DMS114 treated with DMSO at 0.1 percent for 48 hours (cell line): ENCODE measurements at regions not wholly inside any gene's neighbourhood (a gene's known extent, or its start where the extent isn't known, plus 50 kb on each side); places are given as distances from the start of the nearest gene placed in this dataset.

Experiments
- DNase-seq: peaks from one replicate; lab custom pipeline; 2025; ENCODE audit not compliant: unreplicated experiment; lab: John Stamatoyannopoulos, UW

GRCh38 chr6:91672201-91672600 is 1085.3 kb upstream of the MAP3K7 start:
- no peak for DNase-seq

DNA sequence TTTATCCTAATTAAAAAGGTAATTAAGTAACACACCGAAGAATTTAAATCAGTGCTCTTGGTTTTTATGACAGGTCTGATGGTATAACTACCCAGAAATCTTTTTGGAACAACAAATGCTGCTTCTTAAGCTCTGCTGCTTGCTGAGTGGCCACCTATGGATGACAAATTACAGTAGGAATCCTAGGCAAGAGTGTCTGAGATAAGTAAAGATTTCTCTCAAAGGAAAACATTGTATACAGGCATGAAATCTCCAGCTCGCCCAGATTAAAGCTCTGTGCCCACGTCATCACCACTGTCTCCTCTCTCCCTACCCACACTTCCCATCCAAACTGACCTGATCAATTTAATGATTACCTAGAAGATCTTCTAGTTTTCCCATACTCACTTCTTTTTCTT is 1083.0 kb upstream of the MAP3K7 start:
- DNase-seq = no peak

- DNase-seq = no peak
These were observed 1082.4 kb upstream of the MAP3K7 start for GRCh38 chr6:91669154-91669870.

- DNase-seq = no peak
These were observed 1080.7 kb upstream of the MAP3K7 start for GRCh38 chr6:91667596-91667995.

GRCh38 chr6:91664327-91664959 is 1077.6 kb upstream of the MAP3K7 start:
- DNase-seq = no peak

- no peak for DNase-seq
These were observed 1074.0 kb upstream of the MAP3K7 start for GRCh38 chr6:91660893-91661292.

DNA sequence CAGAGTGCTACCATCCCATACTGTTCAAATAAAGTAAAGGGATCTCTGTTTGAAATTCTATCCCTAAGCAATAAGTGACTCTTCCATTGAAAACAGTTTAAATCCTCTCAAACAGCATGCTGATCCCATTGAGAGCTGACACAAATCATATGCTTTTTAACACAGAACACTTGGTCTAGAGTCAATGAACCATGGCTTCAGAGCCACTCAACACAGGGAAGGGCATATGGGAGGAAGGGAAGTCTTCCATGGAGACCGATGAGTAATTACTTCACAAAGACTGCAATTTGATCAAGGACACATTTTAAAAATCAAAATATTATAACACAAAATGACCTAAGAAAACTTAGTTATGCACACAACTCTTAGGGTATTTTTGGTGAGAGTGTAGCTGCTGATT is 1073.0 kb upstream of the MAP3K7 start:
- DNase-seq = no peak

DNA sequence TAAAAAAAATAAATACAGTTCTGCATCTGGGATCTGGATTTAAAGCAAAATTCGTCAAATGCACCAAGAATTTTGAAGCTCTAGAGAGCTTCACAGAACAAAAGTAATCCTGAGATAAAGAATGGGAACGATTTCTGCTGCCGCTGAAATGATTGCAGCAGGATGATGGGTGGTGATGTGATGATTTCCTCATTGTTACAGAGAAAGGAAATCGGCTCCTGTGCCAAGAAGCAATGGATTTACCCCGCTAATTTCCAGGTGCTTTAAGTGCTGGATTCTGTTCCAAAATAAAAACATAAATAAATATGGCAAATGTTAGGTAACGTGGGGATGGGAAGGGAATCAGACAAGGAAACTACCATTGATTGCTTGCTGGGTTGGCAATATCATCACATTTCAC is 1067.9 kb upstream of the MAP3K7 start:
- DNase-seq = no peak

- DNase-seq = no peak
These were observed 1067.5 kb upstream of the MAP3K7 start for GRCh38 chr6:91654357-91654756.

- no peak for DNase-seq
These were observed 1067.0 kb upstream of the MAP3K7 start for GRCh38 chr6:91653895-91654294.

DNA sequence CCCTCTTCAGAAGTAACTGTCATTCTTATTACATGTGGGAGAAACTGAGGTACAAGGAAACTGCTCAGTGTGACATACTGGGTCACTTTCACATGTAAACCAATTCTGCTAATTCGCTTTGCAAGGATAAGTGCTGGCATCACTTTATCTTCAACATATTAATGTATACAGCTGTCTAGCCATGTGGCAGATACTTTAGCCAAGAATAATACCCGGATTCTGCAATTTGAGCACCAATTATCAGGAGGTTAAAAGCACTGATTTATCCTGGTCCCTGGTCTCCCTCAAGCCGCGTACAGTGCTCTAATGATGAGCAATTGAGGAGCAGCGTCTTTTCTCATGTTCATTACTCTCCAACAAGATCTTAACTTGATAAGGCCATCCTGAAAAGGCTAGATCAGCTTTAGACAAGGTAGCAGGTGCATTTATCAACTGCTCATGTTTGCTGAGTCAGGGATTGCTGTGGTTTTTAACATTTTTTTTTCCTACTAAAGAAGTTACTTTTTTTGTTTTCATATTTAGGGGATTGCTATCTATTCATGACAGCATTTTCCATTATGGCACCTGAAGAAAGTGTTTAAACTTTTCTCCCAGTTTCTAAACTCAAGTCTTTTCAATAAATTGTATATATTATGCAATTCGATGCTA is 1066.3 kb upstream of the MAP3K7 start:
- DNase-seq = no peak

DNA sequence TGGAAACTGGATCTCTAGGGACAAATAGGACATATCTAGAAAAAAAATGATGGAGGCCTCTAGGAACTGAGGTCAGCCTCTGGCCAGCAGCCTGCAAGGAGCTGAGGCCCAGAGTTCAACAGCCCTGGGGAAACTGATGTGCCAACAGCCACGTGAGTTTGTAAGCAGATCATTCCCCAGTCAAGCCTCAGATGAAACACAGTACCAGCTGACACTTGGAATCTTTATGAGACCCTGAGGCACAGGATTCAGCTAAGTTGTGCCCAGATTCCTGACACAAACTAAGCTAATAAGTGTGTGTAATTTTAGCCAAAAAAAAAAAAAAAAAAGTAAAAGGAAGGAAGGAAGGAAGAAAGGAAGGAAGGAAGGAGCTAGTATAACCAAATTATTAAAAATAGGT is 1059.8 kb upstream of the MAP3K7 start:
- no peak for DNase-seq

GRCh38 chr6:91645811-91646210 is 1058.9 kb upstream of the MAP3K7 start:
- DNase-seq = no peak

- no peak for DNase-seq
These were observed 1050.3 kb upstream of the MAP3K7 start for GRCh38 chr6:91637217-91637616.

GRCh38 chr6:91634791-91635190 is 1047.9 kb upstream of the MAP3K7 start:
- no peak for DNase-seq

GRCh38 chr6:91633374-91634111 is 1046.7 kb upstream of the MAP3K7 start:
- no peak for DNase-seq

- DNase-seq = no peak
These were observed 1045.4 kb upstream of the MAP3K7 start for GRCh38 chr6:91632308-91632707.

GRCh38 chr6:91631227-91631626 is 1044.4 kb upstream of the MAP3K7 start:
- DNase-seq = no peak

- no peak for DNase-seq
These were observed 1040.0 kb upstream of the MAP3K7 start for GRCh38 chr6:91626911-91627310.

DNA sequence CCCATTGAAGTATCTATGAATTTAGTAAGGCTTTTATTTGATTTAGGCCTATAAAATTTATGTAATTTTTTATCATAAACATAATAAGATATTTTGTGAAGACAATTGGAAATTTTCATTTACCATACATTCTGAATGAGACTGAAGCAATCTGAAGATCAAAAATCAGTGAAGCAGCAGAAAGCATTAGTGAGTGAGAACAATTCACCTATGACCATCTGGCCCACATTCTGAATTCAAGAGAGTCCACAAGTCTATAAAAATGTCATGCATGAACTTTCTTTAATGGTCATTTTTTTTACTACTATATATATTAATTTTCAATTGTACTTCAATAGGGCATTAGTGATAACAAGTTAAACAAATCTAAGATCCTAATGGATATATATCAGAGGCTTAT is 1026.6 kb upstream of the MAP3K7 start:
- DNase-seq = no peak

GRCh38 chr6:91611190-91611589 is 1024.3 kb upstream of the MAP3K7 start:
- DNase-seq = no peak

DNA sequence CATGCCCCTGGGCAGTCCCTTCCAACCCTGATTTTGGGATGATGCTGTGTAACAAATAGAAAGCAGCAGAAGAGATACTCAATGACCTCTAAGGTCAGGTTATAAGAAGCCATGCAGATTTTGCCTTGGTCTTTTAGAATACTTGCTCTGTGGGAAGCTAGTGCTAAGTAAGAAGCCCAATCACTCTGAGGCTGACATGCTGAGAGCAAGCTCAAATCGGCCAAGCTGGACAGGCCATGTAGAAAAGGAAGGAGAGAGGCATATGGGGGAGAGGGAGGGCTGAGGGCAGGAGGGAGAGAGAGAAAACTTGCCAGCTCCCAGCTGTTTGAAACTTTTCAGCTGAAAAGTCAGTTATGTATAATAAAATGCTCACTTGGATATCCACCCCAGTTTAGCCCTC is 1021.6 kb upstream of the MAP3K7 start:
- no peak for DNase-seq
